NCI-H1092 treated with DMSO at 0.1 percent for 48 hours (cell line): ENCODE measurements at regions not wholly inside any gene's neighbourhood (a gene's known extent, or its start where the extent isn't known, plus 50 kb on each side); places are given as distances from the start of the nearest gene placed in this dataset.
A peak's percentile ranks its signal among the peaks of the same experiment; 100 is the strongest.

Experiments
- DNase-seq: peaks from one replicate; lab custom pipeline; 2025; lab: John Stamatoyannopoulos, UW

- DNase-seq = no peak
Observed at GRCh38 chr11:11044137-11044855, 186.4 kb upstream of the ZBED5 start.

GRCh38 chr11:11043721-11044120 is 185.9 kb upstream of the ZBED5 start:
- DNase-seq = no peak

GRCh38 chr11:11039208-11039965 is 181.5 kb upstream of the ZBED5 start:
- DNase-seq = peak; percentile 40

- no peak for DNase-seq
Observed at GRCh38 chr11:11038782-11039181, 180.9 kb upstream of the ZBED5 start.

- peak; percentile 79 for DNase-seq
Observed at GRCh38 chr11:11038352-11038751, 180.5 kb upstream of the ZBED5 start.

GRCh38 chr11:11036848-11037732 is 179.2 kb upstream of the ZBED5 start:
- peak; percentile 74 for DNase-seq

GRCh38 chr11:11036185-11036847 is 178.5 kb upstream of the ZBED5 start:
- no peak for DNase-seq

GRCh38 chr11:11035331-11035730 is 177.5 kb upstream of the ZBED5 start:
- DNase-seq = no peak

- no peak for DNase-seq
Observed at GRCh38 chr11:11034476-11034875, 176.6 kb upstream of the ZBED5 start.

GRCh38 chr11:11032066-11032465 is 174.2 kb upstream of the ZBED5 start:
- DNase-seq = no peak

GRCh38 chr11:11029027-11029426 is 171.2 kb upstream of the ZBED5 start:
- DNase-seq = no peak

GRCh38 chr11:11028017-11028692 is 170.3 kb upstream of the ZBED5 start:
- DNase-seq = peak; percentile 58

- no peak for DNase-seq
Observed at GRCh38 chr11:11027288-11027687, 169.4 kb upstream of the ZBED5 start.

- DNase-seq = no peak
Observed at GRCh38 chr11:11025087-11025486, 167.2 kb upstream of the ZBED5 start.

GRCh38 chr11:11022125-11022730 is 164.4 kb upstream of the ZBED5 start:
- DNase-seq = peak; percentile 21

- DNase-seq = no peak
Observed at GRCh38 chr11:11021563-11021962, 163.7 kb upstream of the ZBED5 start.

- DNase-seq = no peak
Observed at GRCh38 chr11:11020747-11021149, 162.9 kb upstream of the ZBED5 start.

- DNase-seq = no peak
Observed at GRCh38 chr11:11020219-11020726, 162.4 kb upstream of the ZBED5 start.

- DNase-seq = no peak
Observed at GRCh38 chr11:11016943-11017342, 159.1 kb upstream of the ZBED5 start.

- DNase-seq = no peak
Observed at GRCh38 chr11:11016068-11016467, 158.2 kb upstream of the ZBED5 start.

- no peak for DNase-seq
Observed at GRCh38 chr11:11011617-11012016, 153.8 kb upstream of the ZBED5 start.
